HL-60 (cell line): ENCODE measurements at regions not wholly inside any gene's neighbourhood (a gene's known extent, or its start where the extent isn't known, plus 50 kb on each side); places are given as distances from the start of the nearest gene placed in this dataset.

ENCODE experiments used
- CTCF ChIP-seq: IDR thresholded peaks from one replicate; pipeline ENCODE4 v1.5.1; 2011; ENCODE audit warnings: low read length, control low read depth, inconsistent platforms; ENCODE audit not compliant: insufficient read depth
- GABPA ChIP-seq: IDR thresholded peaks from 2 replicates; pipeline ENCODE4 v1.6.1; 2012; ENCODE audit warnings: low read depth
- POLR2AphosphoS5 ChIP-seq: IDR thresholded peaks from 2 replicates; pipeline ENCODE4 v1.6.1; 2012; ENCODE audit warnings: low read depth
- REST ChIP-seq: IDR thresholded peaks from 2 replicates; pipeline ENCODE4 v1.6.1; 2012; ENCODE audit warnings: low read depth; ENCODE audit not compliant: insufficient replicate concordance
- SPI1 ChIP-seq: IDR thresholded peaks from 2 replicates; pipeline ENCODE4 v1.6.1; 2012; ENCODE audit warnings: low read depth, mild to moderate bottlenecking, borderline replicate concordance

- no peak for TF ChIP-seq CTCF
- TF ChIP-seq GABPA = no peak
- no peak for TF ChIP-seq POLR2AphosphoS5
- no peak for TF ChIP-seq REST
- no peak for TF ChIP-seq SPI1
Observed at GRCh38 chr3:87486115-87486514, 209.7 kb upstream of the POU1F1 start.
